GM10847 (cell line): ENCODE measurements at regions not wholly inside any gene's neighbourhood (a gene's known extent, or its start where the extent isn't known, plus 50 kb on each side); places are given as distances from the start of the nearest gene placed in this dataset.

ENCODE experiments used
- POLR2A ChIP-seq: IDR thresholded peaks from 2 replicates; pipeline ENCODE4 v1.6.1; 2011; ENCODE audit not compliant: insufficient read length; ENCODE audit errors: extremely low read depth

GRCh38 chr6:155974359-155974758 is 518.7 kb upstream of the NOX3 start:
- no peak for TF ChIP-seq POLR2A

GRCh38 chr6:155970876-155971708 is 515.5 kb upstream of the NOX3 start:
- no peak for TF ChIP-seq POLR2A

GRCh38 chr6:155970472-155970871 is 514.8 kb upstream of the NOX3 start:
- no peak for TF ChIP-seq POLR2A

GRCh38 chr6:155968921-155969320 is 513.3 kb upstream of the NOX3 start:
- TF ChIP-seq POLR2A: no peak

- no peak for TF ChIP-seq POLR2A
These were observed 511.7 kb upstream of the NOX3 start for GRCh38 chr6:155967322-155967721.

GRCh38 chr6:155964544-155964943 is 508.9 kb upstream of the NOX3 start:
- TF ChIP-seq POLR2A: no peak

- TF ChIP-seq POLR2A: no peak
These were observed 506.6 kb upstream of the NOX3 start for GRCh38 chr6:155962276-155962675.

GRCh38 chr6:155959898-155960495 is 504.4 kb upstream of the NOX3 start:
- TF ChIP-seq POLR2A: no peak

- TF ChIP-seq POLR2A: no peak
These were observed 502.9 kb upstream of the NOX3 start for GRCh38 chr6:155958550-155958949.

GRCh38 chr6:155955038-155955437 is 499.4 kb upstream of the NOX3 start:
- TF ChIP-seq POLR2A: no peak

GRCh38 chr6:155954149-155954548 is 498.5 kb upstream of the NOX3 start:
- TF ChIP-seq POLR2A: no peak

- TF ChIP-seq POLR2A: no peak
These were observed 493.6 kb upstream of the NOX3 start for GRCh38 chr6:155949256-155949655.

GRCh38 chr6:155946860-155947259 is 491.2 kb upstream of the NOX3 start:
- no peak for TF ChIP-seq POLR2A

- TF ChIP-seq POLR2A: no peak
These were observed 488.0 kb upstream of the NOX3 start for GRCh38 chr6:155943635-155944034.

GRCh38 chr6:155939253-155939652 is 483.6 kb upstream of the NOX3 start:
- TF ChIP-seq POLR2A: no peak

- TF ChIP-seq POLR2A: no peak
These were observed 480.9 kb upstream of the NOX3 start for GRCh38 chr6:155936551-155936950.

- no peak for TF ChIP-seq POLR2A
These were observed 480.5 kb upstream of the NOX3 start for GRCh38 chr6:155936127-155936526.
